Suppressor macrophage (primary cell): ENCODE measurements at regions not wholly inside any gene's neighbourhood (a gene's known extent, or its start where the extent isn't known, plus 50 kb on each side); places are given as distances from the start of the nearest gene placed in this dataset.
"Not testable (repeated sequence)": the region's sequence is repeated elsewhere in the genome, so short reads cannot be mapped to it uniquely, and the experiment has no call there.

ENCODE experiments used
- DNase-seq, 4 experiments: peaks; one replicate each; pipeline ENCODE4 v3.0.0-alpha.2; 2020 to 2022

GRCh38 chr5:105131045-105131444 lies 1568.5 kb upstream of the NUDT12 start:
- DNase-seq, result no peak

- DNase-seq, result no peak
Observed at GRCh38 chr5:105101577-105101976, 1539.0 kb upstream of the NUDT12 start.

GRCh38 chr5:105088961-105089360 lies 1526.4 kb upstream of the NUDT12 start:
- no peak for DNase-seq

GRCh38 chr5:105088102-105088501 lies 1525.5 kb upstream of the NUDT12 start:
- DNase-seq, result no peak

- no peak for DNase-seq
Observed at GRCh38 chr5:105057893-105058292, 1495.3 kb upstream of the NUDT12 start.

- DNase-seq, result no peak
Observed at GRCh38 chr5:105057001-105057436, 1494.4 kb upstream of the NUDT12 start.

GRCh38 chr5:105054406-105054805 lies 1491.8 kb upstream of the NUDT12 start:
- no peak for DNase-seq

- no peak for DNase-seq
Observed at GRCh38 chr5:105042623-105043022, 1480.0 kb upstream of the NUDT12 start.

- not testable (repeated sequence) for DNase-seq
Observed at GRCh38 chr5:105036814-105037213, 1474.2 kb upstream of the NUDT12 start.

GRCh38 chr5:105034401-105034763 lies 1471.8 kb upstream of the NUDT12 start:
- DNase-seq, result no peak

- no peak for DNase-seq
Observed at GRCh38 chr5:105033637-105034400, 1471.2 kb upstream of the NUDT12 start.

- no peak for DNase-seq
Observed at GRCh38 chr5:105032917-105033316, 1470.3 kb upstream of the NUDT12 start.

GRCh38 chr5:105030153-105030552 lies 1467.6 kb upstream of the NUDT12 start:
- no peak for DNase-seq

GRCh38 chr5:105015098-105015497 lies 1452.5 kb upstream of the NUDT12 start:
- no peak for DNase-seq

GRCh38 chr5:104998572-104998971 lies 1436.0 kb upstream of the NUDT12 start:
- no peak for DNase-seq

GRCh38 chr5:104998169-104998568 lies 1435.6 kb upstream of the NUDT12 start:
- DNase-seq, result no peak

- DNase-seq, result no peak
Observed at GRCh38 chr5:104987074-104987473, 1424.5 kb upstream of the NUDT12 start.

GRCh38 chr5:104977529-104977928 lies 1414.9 kb upstream of the NUDT12 start:
- no peak for DNase-seq

GRCh38 chr5:104967806-104968410 lies 1405.3 kb upstream of the NUDT12 start:
- no peak for DNase-seq

GRCh38 chr5:104965006-104965405 lies 1402.4 kb upstream of the NUDT12 start:
- DNase-seq, result no peak

GRCh38 chr5:104955479-104955878 lies 1392.9 kb upstream of the NUDT12 start:
- DNase-seq, result no peak

GRCh38 chr5:104952876-104953275 lies 1390.3 kb upstream of the NUDT12 start:
- no peak for DNase-seq

GRCh38 chr5:104951829-104952228 lies 1389.2 kb upstream of the NUDT12 start:
- DNase-seq, result no peak

GRCh38 chr5:104947076-104947475 lies 1384.5 kb upstream of the NUDT12 start:
- no peak for DNase-seq

GRCh38 chr5:104942735-104943134 lies 1380.1 kb upstream of the NUDT12 start:
- DNase-seq, result no peak
